ENCODE measurements at regions not wholly inside any gene's neighbourhood (a gene's known extent, or its start where the extent isn't known, plus 50 kb on each side); places are given as distances from the start of the nearest gene placed in this dataset.

- Mint-ChIP-seq H3K9me3 (ENCODE audit: insufficient read depth) (no peaks in the 10 kb centered on the region), H3K4me3 (no peak overlapping the region), H3K27me3 (peaks cover 14% of the 10 kb centered on the region), H3K4me1 (no peaks in the 10 kb centered on the region), H3K27ac (no peak overlapping the region)
- Histone ChIP-seq H3K27me3 (replicated peaks in 1 of 4; ENCODE audit: control extremely low read depth in 1 of 4, control insufficient read depth in 3 of 4, insufficient read depth in 4 of 4, low read length in 3 of 4) (no peaks in the 10 kb centered on the region), H2AFZ (ENCODE audit: insufficient read depth, low read depth, low read length, poor library complexity, severe bottlenecking) (no peak overlapping the region), H3K27ac (ENCODE audit: low read length in 2 of 2) (no peak overlapping the region), H3K36me3 (replicated peaks in 1 of 2; ENCODE audit: control extremely low read depth in 1 of 2, control insufficient read depth in 1 of 2, extremely low read depth in 1 of 2, insufficient read depth in 2 of 2, low read length in 1 of 2) (no peaks in the 10 kb centered on the region), H3K4me2 (replicated peaks; ENCODE audit: low read depth, low read length, poor library complexity, severe bottlenecking) (no peak overlapping the region), H3K4me1 (ENCODE audit: control insufficient read depth in 2 of 2, insufficient read depth in 2 of 2, low read length in 2 of 2) (no peaks in the 10 kb centered on the region), H3K9ac (ENCODE audit: low read length) (no peak overlapping the region), H3K9me3 (ENCODE audit: control extremely low read depth in 1 of 3, control insufficient read depth in 2 of 3, insufficient read depth in 1 of 3, low read length in 2 of 3) (peaks cover 0 to 2% (median 0%) of the 10 kb centered on the region in 3 donors), H3K79me2 (ENCODE audit: control insufficient read depth, insufficient read depth, low read length) (no peaks in the 10 kb centered on the region), H4K20me1 (ENCODE audit: control insufficient read depth, insufficient read depth, low read length, poor library complexity, severe bottlenecking) (no peaks in the 10 kb centered on the region), H3K4me3 (ENCODE audit: control extremely low read depth in 1 of 5, extremely low read depth in 1 of 5, insufficient read depth in 1 of 5, low read depth in 2 of 5, low read length in 4 of 5) (no peak overlapping the region)
- DNase-seq (no peak), ATAC-seq (ENCODE audit: low read depth) (no peak)
- 94% methylated on average over 16 of the region's 16 CpGs for WGBS (ENCODE audit: insufficient coverage)
- no peak for TF ChIP-seq CTCF (IDR thresholded peaks at IDR 0.05)
- no peak for TF ChIP-seq EZH2 (IDR thresholded peaks at IDR 0.05; ENCODE audit: borderline replicate concordance, insufficient read depth, low read depth, low read length, poor library complexity, severe bottlenecking)
- ChIA-PET POLR2A (no interaction called here), CTCF (no interaction called here)
- intact Hi-C loops (cut with micrococcal nuclease): no loop called here
These were observed 126.6 kb downstream of the ZNF664 start for GRCh38 chr12:124099661-124100060.

DNA sequence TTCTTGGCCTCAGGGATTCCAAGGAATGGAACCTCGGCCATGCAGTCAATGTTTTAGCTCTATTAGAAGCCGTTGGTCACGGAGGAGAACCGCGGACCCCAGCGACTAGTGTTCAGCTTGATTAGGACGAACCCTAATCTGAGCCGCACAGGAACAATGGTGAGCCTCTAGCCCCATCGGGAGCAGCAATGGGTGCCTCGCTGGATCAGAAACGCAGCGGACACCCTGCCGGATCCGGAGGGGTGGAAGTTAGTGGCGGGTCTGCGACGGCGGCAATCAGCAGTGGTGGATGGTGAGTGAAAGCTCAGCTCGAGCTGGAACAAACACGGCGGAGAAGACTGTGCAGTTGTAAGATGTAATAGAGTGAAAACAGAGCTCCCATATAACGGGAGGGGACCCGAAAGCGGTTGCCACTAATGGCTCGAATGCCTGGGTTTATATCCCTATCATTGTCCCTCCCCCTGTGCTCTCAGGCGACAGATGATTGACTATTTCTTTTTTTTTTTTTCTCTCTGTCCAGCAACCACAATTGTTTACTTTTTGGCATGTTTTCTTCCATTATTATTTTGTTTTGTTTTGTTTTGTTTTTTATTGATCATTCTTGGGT lies 127.7 kb downstream of the ZNF664 start:
- ChIA-PET CTCF (no interaction called here), POLR2A (no interaction called here)
- no peak for DNase-seq
- no peak overlapping the region for H3K4me3 Mint-ChIP-seq
- no peaks in the 10 kb centered on the region for H3K79me2 ChIP-seq (ENCODE audit: control insufficient read depth, insufficient read depth, low read length)
- no peak for TF ChIP-seq EZH2 (IDR thresholded peaks at IDR 0.05; ENCODE audit: borderline replicate concordance, insufficient read depth, low read depth, low read length, poor library complexity, severe bottlenecking)
- TF ChIP-seq CTCF (IDR thresholded peaks at IDR 0.05): no peak
- H3K4me3 ChIP-seq (ENCODE audit: control extremely low read depth in 1 of 5, extremely low read depth in 1 of 5, insufficient read depth in 1 of 5, low read depth in 2 of 5, low read length in 4 of 5): no peak overlapping the region
- no peaks in the 10 kb centered on the region for H3K4me1 Mint-ChIP-seq
- no peak overlapping the region for H3K9ac ChIP-seq (ENCODE audit: low read length)
- peaks cover 13% of the 10 kb centered on the region for H3K27me3 Mint-ChIP-seq
- no peak for ATAC-seq (ENCODE audit: low read depth)
- H3K9me3 ChIP-seq (ENCODE audit: control extremely low read depth in 1 of 3, control insufficient read depth in 2 of 3, insufficient read depth in 1 of 3, low read length in 2 of 3): peaks cover 0 to 4% (median 0%) of the 10 kb centered on the region in 3 donors
- no peak overlapping the region for H2AFZ ChIP-seq (ENCODE audit: insufficient read depth, low read depth, low read length, poor library complexity, severe bottlenecking)
- H3K4me2 ChIP-seq (replicated peaks; ENCODE audit: low read depth, low read length, poor library complexity, severe bottlenecking): no peak overlapping the region
- intact Hi-C loops (cut with micrococcal nuclease): no loop called here
- H4K20me1 ChIP-seq (ENCODE audit: control insufficient read depth, insufficient read depth, low read length, poor library complexity, severe bottlenecking): no peaks in the 10 kb centered on the region
- no peaks in the 10 kb centered on the region for H3K4me1 ChIP-seq (ENCODE audit: control insufficient read depth in 2 of 2, insufficient read depth in 2 of 2, low read length in 2 of 2)
- H3K9me3 Mint-ChIP-seq (ENCODE audit: insufficient read depth): no peaks in the 10 kb centered on the region
- H3K36me3 ChIP-seq (replicated peaks in 1 of 2; ENCODE audit: control extremely low read depth in 1 of 2, control insufficient read depth in 1 of 2, extremely low read depth in 1 of 2, insufficient read depth in 2 of 2, low read length in 1 of 2): no peaks in the 10 kb centered on the region
- WGBS (ENCODE audit: insufficient coverage): 87% methylated on average over 16 of the region's 26 CpGs
- H3K27ac Mint-ChIP-seq: no peak overlapping the region
- no peaks in the 10 kb centered on the region for H3K27me3 ChIP-seq (replicated peaks in 1 of 4; ENCODE audit: control extremely low read depth in 1 of 4, control insufficient read depth in 3 of 4, insufficient read depth in 4 of 4, low read length in 3 of 4)
- H3K27ac ChIP-seq (ENCODE audit: low read length in 2 of 2): no peak overlapping the region

Data from B cell (primary cell).